ENCODE measurements at regions not wholly inside any gene's neighbourhood (a gene's known extent, or its start where the extent isn't known, plus 50 kb on each side); places are given as distances from the start of the nearest gene placed in this dataset.
"Not testable (repeated sequence)": the region's sequence is repeated elsewhere in the genome, so short reads cannot be mapped to it uniquely, and the experiment has no call there.

- DNase-seq = no peak
These were observed 1892.3 kb upstream of the TENM3 start for GRCh38 chr4:180350901-180351300.

- no peak for DNase-seq
These were observed 1886.4 kb upstream of the TENM3 start for GRCh38 chr4:180356766-180357165.

- not testable (repeated sequence) for DNase-seq
These were observed 1883.1 kb upstream of the TENM3 start for GRCh38 chr4:180360113-180360512.

DNA sequence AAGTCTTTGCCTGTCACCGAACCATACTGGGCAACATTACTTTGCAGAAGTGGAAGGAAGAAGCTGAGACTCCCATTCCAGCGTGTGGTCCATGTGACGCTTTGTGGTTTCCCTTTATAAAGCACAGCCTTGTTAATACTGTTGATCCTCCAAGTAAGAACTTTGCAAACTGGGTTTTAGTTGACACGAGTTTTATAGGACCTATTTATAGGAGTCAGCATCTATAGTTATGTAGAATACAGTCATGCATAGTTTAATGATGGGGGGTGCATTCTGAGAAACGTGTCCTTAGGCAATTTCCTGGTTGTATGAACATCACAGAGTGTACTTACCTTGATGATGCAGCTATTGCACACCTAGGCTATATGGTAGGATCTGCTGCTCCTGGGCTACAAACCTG, 1879.4 kb upstream of the TENM3 start:
- DNase-seq = no peak

- DNase-seq = no peak
These were observed 1870.5 kb upstream of the TENM3 start for GRCh38 chr4:180372691-180373090.

DNA sequence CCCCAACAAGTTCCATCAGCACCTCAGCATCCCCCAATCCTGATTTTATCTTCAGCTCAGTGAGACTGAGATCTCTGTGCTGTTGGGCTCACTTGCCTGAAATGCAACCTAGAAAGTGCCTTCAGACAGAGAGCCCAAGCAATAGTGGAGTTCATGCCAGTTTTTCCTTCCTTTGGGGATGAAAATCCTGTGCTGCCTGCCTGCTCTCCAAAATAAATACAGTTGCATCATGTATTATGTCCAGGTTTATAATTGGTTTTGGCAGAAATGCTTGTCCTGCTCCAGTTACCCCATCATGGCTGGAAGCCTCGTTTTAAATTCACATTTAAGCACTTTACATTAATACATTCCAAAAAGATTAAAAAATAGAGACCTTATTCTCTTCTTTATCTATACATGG, 1865.5 kb upstream of the TENM3 start:
- peak in 1 of 3 experiments; percentile 36 for DNase-seq

GRCh38 chr4:180380733-180381132, 1862.5 kb upstream of the TENM3 start:
- DNase-seq = no peak

DNA sequence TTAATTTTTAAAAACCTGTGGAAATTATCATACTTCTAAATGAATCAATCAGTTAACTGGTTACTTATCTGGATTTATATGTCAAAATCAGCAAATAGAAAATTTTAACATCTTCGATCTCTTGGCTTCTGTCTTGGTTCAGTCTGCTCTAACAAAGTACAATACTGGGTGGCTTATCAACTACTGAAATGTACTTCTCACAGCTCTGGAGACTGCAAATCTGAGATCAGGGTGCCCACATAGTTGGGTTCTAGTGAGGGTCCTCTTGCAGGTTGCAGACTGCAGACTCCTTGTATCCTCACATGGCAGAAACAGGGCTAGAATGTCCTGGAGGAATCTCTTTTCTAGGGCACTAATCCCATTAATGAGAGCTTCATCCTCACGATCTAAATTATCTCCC, 1851.6 kb upstream of the TENM3 start:
- no peak for DNase-seq

- no peak for DNase-seq
These were observed 1848.9 kb upstream of the TENM3 start for GRCh38 chr4:180394312-180394711.

DNA sequence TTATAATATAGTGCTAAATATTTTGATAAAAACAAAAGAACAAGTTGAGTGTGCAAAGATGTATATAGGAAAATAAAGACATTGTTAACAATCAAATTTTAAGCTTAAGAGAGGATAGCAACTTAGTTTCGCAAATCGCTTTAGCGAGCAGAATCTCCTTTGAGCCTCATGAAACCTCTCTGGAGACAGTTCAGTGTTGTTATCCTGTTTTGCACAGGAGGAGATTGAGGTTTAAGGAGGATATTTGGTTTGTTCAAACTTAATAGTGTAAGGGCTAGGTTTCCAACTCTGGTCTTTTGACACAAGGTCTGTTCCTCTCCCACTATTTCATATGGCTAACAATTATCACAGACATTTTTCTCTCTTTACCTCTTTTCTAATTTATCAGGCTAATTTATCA, 1848.5 kb upstream of the TENM3 start:
- no peak for DNase-seq

GRCh38 chr4:180398564-180398963, 1844.6 kb upstream of the TENM3 start:
- no peak for DNase-seq

GRCh38 chr4:180407275-180407885, 1835.8 kb upstream of the TENM3 start:
- DNase-seq = peak in 2 of 3 experiments; percentile 49 to 83

DNA sequence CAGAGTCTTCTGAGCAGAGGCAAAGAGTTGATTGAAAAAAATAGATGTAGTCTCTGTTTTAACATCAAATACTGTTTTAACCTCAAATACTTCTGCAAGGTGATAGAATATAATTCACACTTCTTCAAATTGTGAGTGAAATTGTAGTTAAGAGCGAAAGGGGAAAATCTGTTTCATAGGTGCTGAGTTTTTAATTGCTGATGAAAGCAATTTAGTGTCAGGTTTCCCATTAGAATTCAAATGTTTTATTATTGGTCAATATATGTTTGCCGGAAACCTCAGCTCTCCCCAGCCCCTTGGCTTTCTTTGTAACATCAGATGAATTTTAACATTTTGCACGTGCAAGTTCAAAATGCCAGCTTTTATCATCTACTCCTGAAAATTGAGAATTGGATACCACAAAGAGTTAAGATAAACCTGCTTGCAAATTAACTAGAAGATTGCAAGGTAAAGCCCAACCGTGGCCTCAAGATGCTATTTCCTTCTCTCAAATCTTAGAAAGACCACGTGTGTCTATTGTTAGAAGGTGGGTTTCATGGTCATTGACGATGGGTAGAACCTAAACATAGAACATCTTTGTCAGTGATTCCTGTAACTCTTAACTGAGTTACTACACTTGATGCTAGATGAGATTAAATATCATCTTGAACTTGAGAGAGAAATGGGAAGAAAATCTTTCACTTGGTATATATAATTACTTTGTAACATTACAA, 1824.2 kb upstream of the TENM3 start:
- no peak for DNase-seq

GRCh38 chr4:180422989-180423711, 1820.1 kb upstream of the TENM3 start:
- no peak for DNase-seq

DNA sequence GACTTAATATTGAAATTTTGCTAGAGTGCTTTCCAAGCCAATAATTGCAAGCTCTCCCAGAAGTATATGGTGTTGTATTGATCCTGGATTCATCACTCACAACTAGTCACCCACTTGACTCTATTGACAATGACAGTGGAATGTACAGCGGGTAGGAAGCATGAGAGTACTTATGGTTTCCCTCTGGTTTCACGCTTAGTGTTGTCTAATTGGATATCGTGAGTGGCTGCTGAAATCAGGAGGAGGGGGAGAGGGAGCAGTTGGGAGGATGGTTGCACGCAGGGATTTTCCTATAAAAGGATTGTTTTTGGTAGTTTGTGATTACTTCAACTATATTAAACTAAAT, 1819.5 kb upstream of the TENM3 start:
- peak in 1 of 3 experiments; percentile 6 for DNase-seq

DNA sequence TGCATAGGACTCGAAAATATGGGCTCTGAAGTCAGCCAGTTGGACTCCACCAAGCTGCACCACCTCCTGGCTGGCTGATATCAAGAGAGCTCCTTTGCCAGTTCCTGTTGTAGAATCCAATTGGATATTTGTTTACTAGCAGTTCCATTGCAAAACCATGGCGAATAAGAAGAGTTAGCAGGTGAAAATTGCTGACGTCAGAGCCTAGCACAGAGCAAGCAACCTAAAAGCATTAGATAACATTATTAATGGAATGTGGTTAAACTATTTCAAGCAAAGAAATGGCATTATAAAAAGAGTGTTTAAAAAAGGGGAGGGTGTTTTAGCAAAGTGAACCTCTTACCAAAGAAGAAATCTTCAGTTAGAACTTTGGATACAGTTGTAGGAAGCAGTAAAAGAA, 1816.3 kb upstream of the TENM3 start:
- no peak for DNase-seq

DNA sequence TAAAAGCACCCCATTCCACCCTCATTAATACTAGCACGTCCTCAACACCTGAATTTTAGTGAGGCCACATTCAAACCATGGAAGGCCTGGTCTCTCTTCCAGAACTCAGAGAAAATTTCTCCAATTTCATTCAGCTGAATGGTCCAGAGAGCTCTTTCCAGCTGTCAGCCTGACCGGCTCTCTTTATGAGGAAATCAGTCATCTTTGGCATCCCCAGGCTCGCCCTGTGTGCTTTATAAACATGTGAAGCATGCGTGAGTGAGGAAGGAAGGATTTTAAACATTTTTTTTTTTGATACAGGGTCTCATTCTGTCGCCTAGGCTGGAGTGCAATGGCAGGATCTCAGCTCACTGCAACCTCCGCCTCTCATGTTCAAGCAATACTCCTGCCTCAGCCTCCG, 1812.9 kb upstream of the TENM3 start:
- DNase-seq = no peak

DNA sequence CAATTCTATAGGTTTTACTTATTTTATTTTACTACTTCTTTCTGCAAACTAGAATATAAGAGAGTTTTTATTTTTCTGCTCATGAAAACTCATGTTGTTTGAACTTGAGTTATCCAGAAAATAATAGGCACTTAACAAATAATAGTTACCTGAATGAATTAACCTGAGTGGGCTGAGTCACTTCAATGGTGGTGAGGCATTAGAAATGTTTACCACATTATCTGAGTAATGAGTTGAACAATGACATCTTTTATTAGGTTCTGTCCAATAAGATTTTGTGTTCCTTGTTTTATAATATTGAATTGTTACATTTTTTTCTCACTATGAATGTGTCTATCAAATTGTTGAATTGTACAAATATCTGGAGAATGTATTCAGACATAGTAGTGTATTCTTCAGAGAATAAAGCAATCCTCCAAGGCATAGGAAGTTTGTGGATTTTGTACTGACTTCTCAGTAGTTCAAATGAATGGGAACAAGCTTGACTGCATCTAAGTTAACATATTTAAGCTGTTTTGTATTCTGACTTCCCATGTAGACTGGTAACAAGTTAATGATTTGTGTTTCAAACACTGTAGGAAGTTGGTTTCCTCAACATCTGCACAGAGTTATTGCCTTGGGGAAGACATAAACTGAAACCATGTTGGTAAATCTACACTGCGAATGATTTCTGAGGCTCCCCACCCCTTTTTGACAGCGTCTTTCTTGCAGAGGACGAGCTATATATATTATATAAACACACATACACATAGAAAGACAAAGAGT, 1808.9 kb upstream of the TENM3 start:
- peak in 1 of 3 experiments; percentile 36 for DNase-seq

DNA sequence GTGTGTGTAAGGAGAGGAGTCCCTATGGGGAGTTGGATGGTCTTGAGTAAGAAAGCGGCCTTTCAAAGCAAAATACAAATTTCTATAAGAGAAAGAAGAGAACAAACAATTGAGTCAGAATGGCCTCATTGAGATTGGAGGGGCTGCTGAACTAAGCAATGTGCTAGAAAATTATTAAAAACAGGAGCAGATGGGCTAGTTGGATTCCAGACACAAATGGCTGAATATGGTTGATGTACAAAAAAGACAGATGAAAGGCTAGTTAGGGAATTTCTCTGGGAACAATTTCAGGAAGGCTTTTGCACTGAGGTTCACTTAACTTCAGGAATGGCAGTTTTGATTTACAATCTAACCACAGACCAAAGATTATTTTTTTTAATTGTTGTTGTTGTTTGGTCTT, 1806.8 kb upstream of the TENM3 start:
- DNase-seq = no peak

DNA sequence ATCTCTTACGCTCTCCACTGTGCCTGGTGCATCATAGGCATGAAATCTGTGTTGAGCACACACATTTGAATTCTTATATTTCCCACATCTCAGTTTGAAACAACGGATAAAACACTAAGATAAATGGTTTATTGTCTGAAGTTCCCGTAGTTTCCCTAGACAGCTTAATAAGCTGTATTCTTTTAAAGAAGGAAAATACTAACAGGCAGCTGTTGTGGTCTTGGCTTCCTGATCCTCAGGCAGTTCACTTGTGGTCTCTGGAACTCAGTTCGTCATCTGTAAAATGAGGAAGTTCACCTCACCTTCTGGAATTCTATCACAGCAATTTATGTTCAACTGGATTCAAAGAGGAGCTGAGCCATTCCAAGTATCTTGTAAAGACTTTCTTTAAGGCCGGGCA, 1805.6 kb upstream of the TENM3 start:
- no peak for DNase-seq

DNA sequence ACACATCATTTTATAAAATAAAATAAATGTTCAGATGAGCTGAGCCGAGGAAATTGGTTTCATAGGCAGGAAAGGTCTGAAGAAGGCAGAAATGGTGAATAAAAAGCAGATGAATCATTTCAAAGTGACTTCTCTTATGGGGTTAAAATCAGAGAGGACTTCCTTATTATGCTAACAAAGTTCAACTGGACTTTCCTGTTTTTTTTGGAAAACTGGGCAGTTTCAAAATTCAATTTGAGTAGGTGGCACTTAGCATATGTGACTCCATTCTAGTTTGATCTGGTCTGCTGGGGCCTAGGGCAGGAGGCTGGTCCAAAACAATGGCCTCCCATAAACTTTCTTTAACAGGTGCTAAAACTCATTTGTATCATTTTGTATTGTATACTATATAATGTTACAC, 1794.9 kb upstream of the TENM3 start:
- DNase-seq = no peak

DNA sequence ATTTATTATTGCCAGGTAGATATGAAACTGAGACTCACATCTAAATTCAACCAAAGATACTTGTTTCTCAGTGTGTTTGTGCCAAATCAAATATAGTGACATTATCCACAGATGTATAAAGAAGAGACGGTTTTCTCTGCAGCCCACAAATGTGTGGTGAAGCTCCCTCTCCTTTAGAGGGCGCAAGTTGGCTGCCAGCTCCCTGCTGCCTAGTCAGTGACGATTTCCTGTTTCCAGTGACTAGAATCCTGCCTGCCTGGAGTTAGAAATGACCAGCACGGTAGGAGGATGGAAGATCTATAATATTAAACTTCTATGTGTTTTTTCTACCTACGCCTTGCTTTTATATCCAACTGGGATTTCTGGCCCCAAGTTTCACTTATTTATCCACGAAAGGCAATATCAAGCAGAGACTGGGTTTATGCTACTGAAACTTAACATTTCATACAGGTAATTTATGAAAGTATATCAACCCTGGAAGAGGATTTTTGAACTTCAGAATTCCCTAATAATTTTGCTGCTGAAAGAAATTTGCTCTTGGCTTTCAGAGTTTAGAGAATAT, 1793.7 kb upstream of the TENM3 start:
- DNase-seq = peak; percentile 9 to 65 (median 44)

DNA sequence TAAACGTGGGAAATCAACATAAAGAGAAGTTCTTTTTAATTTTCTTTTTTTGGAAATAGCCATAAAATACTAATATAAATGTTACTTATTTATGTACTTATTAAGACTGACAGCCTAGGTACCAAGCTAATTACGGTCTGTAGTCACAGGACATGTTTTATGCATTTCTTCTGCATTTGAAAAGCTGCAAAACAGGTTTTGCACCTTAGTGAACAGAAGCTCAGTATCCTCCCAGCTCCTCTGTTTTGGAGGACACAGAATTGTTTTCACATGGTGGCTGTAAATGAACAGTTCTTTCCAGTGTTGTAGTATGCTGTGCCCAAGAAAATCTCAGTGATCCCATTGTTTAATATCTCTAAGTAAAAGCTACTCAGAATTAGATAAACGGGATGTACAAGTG, 1788.0 kb upstream of the TENM3 start:
- DNase-seq = peak in 2 of 3 experiments; percentile 68 to 92
